Spinal cord (tissue), 9 donors: ENCODE measurements at regions not wholly inside any gene's neighbourhood (a gene's known extent, or its start where the extent isn't known, plus 50 kb on each side); places are given as distances from the start of the nearest gene placed in this dataset.

ENCODE experiments used
- DNase-seq, 6 donors: peaks; one replicate each; pipeline versions ENCODE4 v3.0.0 to v3.0.0-alpha.2; 2013 to 2015; ENCODE audit warnings: low spot score in 6 of 6, low read depth in 4 of 6
- H3K27ac ChIP-seq: one replicate; pipeline ENCODE4 v1.5.1; 2013; ENCODE audit warnings: low read depth, low read length, control low read depth
- H3K27me3 ChIP-seq: one replicate; pipeline ENCODE4 v1.6.1; 2013; ENCODE audit warnings: low read length; ENCODE audit not compliant: control insufficient read depth, insufficient read depth
- H3K36me3 ChIP-seq: one replicate; pipeline ENCODE4 v1.6.1; 2013; ENCODE audit warnings: low read length; ENCODE audit not compliant: control insufficient read depth, insufficient read depth
- H3K4me1 ChIP-seq: one replicate; pipeline ENCODE4 v1.6.1; 2013; ENCODE audit warnings: low read length; ENCODE audit not compliant: control insufficient read depth, insufficient read depth
- H3K4me3 ChIP-seq: one replicate; pipeline ENCODE4 v1.5.1; 2013; ENCODE audit warnings: low read depth, low read length, control low read depth
- H3K9me3 ChIP-seq: one replicate; pipeline ENCODE4 v1.6.1; 2013; ENCODE audit warnings: low read length; ENCODE audit not compliant: control insufficient read depth, insufficient read depth
- WGBS: methylation state at CpG from one replicate; pipeline ENCODE4 v1.1.5; 2013; ENCODE audit warnings: missing lambda C conversion rate; ENCODE audit not compliant: insufficient coverage; 5-methylcytosine and 5-hydroxymethylcytosine counted together
- donor health status: healthy.

DNA sequence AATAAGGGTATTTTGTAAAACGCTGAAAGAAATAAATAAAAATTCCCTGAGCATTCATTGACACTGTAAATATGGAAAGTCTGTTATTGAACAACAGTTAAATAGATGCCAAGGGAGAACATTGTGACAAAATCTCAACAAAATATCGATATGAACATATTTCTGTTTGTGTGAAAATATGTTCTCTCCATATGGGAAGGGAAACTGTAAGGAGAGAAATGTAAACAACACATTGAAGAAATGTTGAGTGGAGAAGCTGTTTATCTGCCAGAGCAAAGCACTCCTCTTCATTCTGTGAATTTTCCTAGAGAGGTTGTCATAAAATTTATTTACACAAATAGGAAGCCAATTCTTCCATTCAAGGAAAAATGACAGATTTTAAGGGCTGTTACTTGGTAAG lies 57.1 kb upstream of the EOMES start:
- Histone ChIP-seq H3K9me3 (no peaks in the 10 kb centered on the region), H3K4me1 (no peaks in the 10 kb centered on the region), H3K27ac (no peak overlapping the region), H3K27me3 (no peaks in the 10 kb centered on the region), H3K36me3 (no peaks in the 10 kb centered on the region), H3K4me3 (no peak overlapping the region)
- peak in 2 of 6 donors; percentile 13 to 93 for DNase-seq
- WGBS = no CpG with 5 or more reads among the region's 2 CpGs

GRCh38 chr3:27789420-27789819 lies 67.3 kb upstream of the EOMES start:
- WGBS = no CpG with 5 or more reads among the region's 2 CpGs
- Histone ChIP-seq H3K27ac (no peak overlapping the region), H3K36me3 (no peaks in the 10 kb centered on the region), H3K4me3 (no peak overlapping the region), H3K27me3 (no peaks in the 10 kb centered on the region), H3K4me1 (no peaks in the 10 kb centered on the region), H3K9me3 (no peaks in the 10 kb centered on the region)
- no peak for DNase-seq

GRCh38 chr3:27791956-27792355 lies 69.8 kb upstream of the EOMES start:
- Histone ChIP-seq H3K9me3 (no peaks in the 10 kb centered on the region), H3K4me1 (no peaks in the 10 kb centered on the region), H3K27ac (no peak overlapping the region), H3K4me3 (no peak overlapping the region), H3K27me3 (no peaks in the 10 kb centered on the region), H3K36me3 (no peaks in the 10 kb centered on the region)
- WGBS = 77% methylated on average over 2 of the region's 2 CpGs
- no peak for DNase-seq

DNA sequence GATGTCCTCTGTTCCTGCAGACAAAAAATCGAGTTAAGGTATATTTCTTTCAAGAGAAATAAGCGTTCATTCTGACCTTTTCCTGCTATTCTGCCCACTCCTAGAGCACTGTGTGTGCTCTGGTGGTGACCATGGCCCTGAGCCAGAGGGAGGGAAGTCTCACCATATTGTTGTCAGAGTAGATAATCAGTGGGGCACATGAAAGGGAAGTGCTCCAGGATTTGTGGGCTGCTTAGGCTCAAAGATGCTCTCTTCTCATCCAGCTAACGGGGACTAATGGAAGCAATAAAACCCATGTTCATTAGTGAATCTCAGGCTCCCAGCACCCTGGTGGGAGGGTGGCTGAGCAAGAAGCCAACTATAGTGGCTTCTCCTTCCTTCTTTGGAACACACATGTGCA lies 70.7 kb upstream of the EOMES start:
- 50% methylated on average over 1 of the region's 3 CpGs for WGBS
- Histone ChIP-seq H3K4me3 (no peak overlapping the region), H3K27ac (no peak overlapping the region), H3K27me3 (no peaks in the 10 kb centered on the region), H3K36me3 (no peaks in the 10 kb centered on the region), H3K4me1 (no peaks in the 10 kb centered on the region), H3K9me3 (no peaks in the 10 kb centered on the region)
- DNase-seq = peak in 2 of 6 donors; percentile 2 to 14

- Histone ChIP-seq H3K9me3 (no peaks in the 10 kb centered on the region), H3K27ac (no peak overlapping the region), H3K36me3 (no peaks in the 10 kb centered on the region), H3K4me3 (no peak overlapping the region), H3K27me3 (no peaks in the 10 kb centered on the region), H3K4me1 (no peaks in the 10 kb centered on the region)
- 86% methylated on average over 1 of the region's 4 CpGs for WGBS
- DNase-seq = no peak
These were observed 72.1 kb upstream of the EOMES start for GRCh38 chr3:27794211-27794610.

DNA sequence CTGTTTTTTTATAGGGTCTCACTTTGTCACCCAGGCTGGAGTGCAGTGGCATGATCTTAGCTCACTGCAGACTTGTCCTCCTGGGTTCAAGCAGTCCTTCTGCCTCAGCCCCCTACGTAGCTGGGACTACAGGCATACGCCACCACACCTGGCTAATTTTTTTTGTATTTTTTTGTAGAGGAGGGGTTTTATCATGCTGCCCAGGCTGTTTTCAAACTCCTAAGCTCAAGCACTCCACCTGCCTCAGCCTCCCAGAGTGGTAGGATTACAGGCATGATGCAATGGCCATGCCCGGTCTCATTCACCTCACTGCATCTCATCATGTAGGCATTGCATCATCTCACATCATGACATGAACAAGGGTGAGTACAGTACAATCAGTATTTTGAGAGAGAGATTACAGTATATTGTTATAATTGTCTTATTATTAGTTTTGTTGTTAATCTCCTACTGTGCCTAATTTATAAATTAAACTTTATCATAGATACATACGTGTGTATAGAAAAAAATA lies 74.3 kb upstream of the EOMES start:
- H3K9me3 ChIP-seq = no peaks in the 10 kb centered on the region
- H3K4me1 ChIP-seq = no peaks in the 10 kb centered on the region
- H3K27ac ChIP-seq = no peak overlapping the region
- H3K36me3 ChIP-seq = no peaks in the 10 kb centered on the region
- WGBS = no CpG with 5 or more reads among the region's 4 CpGs
- DNase-seq = no peak
- H3K4me3 ChIP-seq = no peak overlapping the region
- no peaks in the 10 kb centered on the region for H3K27me3 ChIP-seq

GRCh38 chr3:27797773-27798172 lies 75.7 kb upstream of the EOMES start:
- Histone ChIP-seq H3K27ac (no peak overlapping the region), H3K27me3 (no peaks in the 10 kb centered on the region), H3K4me3 (no peak overlapping the region), H3K36me3 (no peaks in the 10 kb centered on the region), H3K4me1 (no peaks in the 10 kb centered on the region), H3K9me3 (no peaks in the 10 kb centered on the region)
- DNase-seq = no peak
- WGBS = 96% methylated on average over 4 of the region's 6 CpGs

DNA sequence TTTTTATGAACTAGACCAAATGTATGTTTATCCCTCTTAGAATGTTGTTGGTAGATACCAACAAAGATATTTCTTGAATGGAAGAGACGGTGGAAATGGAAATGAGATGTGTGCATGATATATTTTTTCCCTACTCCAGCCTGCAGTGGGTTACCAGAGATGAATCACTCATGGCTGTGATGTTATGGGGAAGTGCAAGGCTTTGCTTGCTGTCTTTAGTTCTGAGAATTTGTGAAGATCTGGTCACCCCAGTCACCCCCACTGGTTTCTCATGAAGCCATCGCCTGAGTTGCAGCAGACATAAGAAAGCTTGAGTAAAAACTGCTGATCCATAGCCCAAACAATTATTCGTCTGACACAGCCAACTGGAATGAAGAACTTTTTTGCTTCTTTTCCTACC lies 78.1 kb upstream of the EOMES start:
- WGBS = no CpG with 5 or more reads among the region's 3 CpGs
- no peaks in the 10 kb centered on the region for H3K4me1 ChIP-seq
- H3K4me3 ChIP-seq = no peak overlapping the region
- H3K9me3 ChIP-seq = no peaks in the 10 kb centered on the region
- H3K36me3 ChIP-seq = no peaks in the 10 kb centered on the region
- H3K27me3 ChIP-seq = no peaks in the 10 kb centered on the region
- no peak overlapping the region for H3K27ac ChIP-seq
- no peak for DNase-seq

- no peak overlapping the region for H3K27ac ChIP-seq
- H3K36me3 ChIP-seq = no peaks in the 10 kb centered on the region
- WGBS = no CpG with 5 or more reads among the region's 2 CpGs
- no peaks in the 10 kb centered on the region for H3K27me3 ChIP-seq
- no peak overlapping the region for H3K4me3 ChIP-seq
- H3K9me3 ChIP-seq = no peaks in the 10 kb centered on the region
- no peak for DNase-seq
- H3K4me1 ChIP-seq = no peaks in the 10 kb centered on the region
These were observed 80.3 kb upstream of the EOMES start for GRCh38 chr3:27802425-27802824.

DNA sequence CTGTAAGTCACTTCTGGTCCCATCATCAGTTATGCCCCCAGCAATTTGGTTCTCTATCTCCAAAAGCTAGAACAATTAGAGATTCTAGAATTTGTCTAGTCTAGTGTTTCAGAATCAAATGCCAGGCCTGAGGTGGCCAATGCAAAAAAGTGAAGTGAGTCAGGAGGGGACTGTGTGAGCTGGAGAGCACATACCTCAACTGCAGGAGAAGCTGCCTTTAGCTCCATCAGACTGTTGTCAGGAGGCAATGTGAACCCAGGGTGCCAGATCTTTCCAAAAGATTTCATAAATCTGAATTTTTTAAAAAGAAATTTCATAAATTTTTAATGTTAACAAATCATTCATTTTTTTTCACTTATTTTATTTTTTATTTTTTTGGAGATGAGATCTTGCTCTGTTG lies 80.7 kb upstream of the EOMES start:
- Histone ChIP-seq H3K4me3 (no peak overlapping the region), H3K27me3 (no peaks in the 10 kb centered on the region), H3K4me1 (no peaks in the 10 kb centered on the region), H3K9me3 (no peaks in the 10 kb centered on the region), H3K27ac (no peak overlapping the region), H3K36me3 (no peaks in the 10 kb centered on the region)
- no peak for DNase-seq
